Activated CD4-positive, alpha-beta T cell treated with anti-CD3 and anti-CD28 coated beads for 48 hours (primary cell): ENCODE measurements at regions not wholly inside any gene's neighbourhood (a gene's known extent, or its start where the extent isn't known, plus 50 kb on each side); places are given as distances from the start of the nearest gene placed in this dataset.
"Not testable (repeated sequence)": the region's sequence is repeated elsewhere in the genome, so short reads cannot be mapped to it uniquely, and the experiment has no call there.

ENCODE experiments used
- DNase-seq: peaks from one replicate; pipeline ENCODE4 v3.0.0-alpha.2; 2020

DNA sequence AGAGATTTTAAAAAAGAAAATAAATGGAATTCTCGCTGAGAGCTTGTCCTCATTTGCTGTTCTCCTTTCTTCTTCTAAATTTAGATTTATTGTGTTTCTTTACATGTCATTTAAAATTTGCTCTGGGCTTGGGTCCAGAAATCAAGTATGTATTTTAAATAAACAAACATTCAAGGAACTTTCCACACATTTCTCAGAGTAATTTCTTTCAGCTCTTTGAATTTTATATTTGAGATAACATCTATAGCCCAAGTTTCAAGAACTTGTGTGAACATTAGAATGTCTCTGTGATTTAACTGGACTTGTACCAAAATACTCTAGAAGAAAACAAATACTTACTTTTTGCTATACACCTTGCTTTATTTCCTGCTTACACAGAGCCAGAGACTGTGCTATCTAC is 192.3 kb downstream of the TMEM200A start:
- DNase-seq: no peak

DNA sequence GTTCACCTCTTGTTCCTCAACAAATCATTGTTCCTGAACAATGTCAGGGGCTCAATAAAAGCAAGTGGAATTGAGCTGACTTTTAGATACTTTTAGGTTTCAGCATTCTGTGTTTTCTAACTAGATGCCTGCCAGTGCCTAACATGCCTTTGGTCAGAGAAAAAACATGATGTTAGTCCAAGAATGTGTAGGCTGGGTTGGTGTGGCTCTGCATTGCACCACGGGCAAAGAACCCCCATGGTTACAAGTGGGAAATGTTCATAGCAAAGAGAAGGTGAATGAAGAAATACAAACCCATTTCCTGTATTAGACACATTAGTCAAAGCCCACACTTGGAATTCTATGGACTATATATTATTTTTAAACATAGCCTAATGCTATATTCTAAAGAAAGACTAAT is 193.3 kb downstream of the TMEM200A start:
- DNase-seq: no peak

DNA sequence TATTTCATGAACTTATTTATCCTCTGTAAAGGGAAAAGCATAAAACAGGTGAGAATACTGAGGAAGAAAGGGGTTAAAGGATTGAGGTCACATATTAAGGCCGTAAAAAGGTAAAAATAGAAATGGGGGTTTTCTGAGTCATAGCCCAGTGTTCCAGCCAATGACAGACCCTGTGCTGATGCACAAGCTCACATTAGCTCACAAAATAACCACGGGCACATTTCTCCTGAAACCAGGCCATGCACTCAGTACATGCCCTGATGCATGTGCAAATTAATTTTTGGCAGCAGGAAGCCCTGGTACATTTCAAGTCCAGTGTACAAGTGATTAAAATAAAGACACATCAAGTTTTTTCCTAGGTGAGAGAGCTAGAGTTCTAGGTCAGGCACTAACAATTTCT is 194.4 kb downstream of the TMEM200A start:
- no peak for DNase-seq

DNA sequence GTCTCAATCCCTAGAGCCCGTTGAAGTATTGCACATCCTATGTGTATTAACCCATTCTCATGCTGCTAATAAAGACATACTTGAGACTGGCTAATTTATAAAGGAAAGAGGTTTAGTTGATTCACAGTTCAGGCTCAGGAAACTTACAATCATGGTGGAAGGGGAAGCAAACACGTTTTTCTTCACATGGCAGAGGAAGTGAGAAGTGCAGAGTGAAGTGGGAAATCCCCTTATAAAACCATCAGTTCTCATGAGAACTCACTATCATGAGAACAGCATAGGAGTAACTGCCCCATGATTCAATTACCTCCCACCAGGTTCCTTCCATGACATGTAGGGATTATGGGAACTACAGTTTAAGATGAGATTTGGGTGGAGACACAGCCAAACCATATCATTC is 195.3 kb downstream of the TMEM200A start:
- not testable (repeated sequence) for DNase-seq

DNA sequence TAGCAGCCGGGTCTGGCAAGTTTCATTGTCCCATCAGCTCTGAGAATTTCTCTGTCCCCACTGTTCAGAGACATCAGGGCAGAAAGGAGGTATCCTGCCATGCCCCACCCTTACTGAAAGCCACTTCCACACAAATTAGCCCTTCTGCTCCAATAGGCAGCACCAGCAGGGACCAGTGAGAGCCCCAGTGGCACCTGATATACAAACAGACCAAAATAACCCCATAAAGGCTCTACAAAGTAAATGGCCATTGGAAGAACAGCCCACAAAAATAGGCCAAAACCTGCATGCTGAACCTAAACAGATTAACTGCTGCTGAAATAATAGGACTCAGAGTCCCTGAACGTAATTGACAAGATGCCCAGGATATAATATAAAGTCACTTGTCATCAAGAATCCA is 199.9 kb downstream of the TMEM200A start:
- no peak for DNase-seq

DNA sequence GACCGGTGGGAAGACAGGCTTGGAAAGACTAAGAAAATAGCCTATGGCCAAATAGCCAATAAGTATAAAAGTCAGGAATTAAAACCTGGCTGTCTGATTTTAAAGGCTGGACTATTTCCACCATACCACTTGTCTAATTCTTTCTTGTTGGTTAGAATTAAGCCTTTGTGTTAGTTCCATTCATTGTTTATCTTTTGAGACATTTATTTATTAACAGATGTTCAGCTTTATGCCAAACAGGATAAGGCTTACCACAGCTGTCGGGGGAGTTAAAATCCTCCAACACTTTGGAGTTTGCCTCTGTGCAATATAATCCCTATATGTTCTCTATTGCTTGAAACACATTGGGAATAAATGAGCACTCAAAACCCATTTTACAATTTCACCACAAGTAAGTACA is 208.3 kb downstream of the TMEM200A start:
- DNase-seq: no peak

DNA sequence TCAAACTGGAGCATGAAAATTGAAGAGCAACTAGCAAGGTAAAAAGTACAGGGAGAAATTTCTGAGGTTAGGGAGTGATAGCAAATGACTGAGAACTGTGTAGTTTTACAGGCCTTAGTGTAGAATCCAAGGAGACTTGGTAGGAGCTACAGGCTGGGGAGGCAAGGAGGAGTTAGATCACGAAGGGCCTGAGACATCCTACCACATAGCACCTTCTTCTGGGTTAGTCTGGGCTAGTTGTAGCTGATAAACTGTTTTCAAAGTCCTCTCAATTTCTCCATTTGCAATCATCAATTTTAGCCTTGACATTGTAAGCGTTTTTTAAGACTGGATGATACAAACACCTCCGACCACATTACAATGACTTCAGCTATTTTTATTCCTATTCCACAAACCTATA is 209.7 kb downstream of the TMEM200A start:
- no peak for DNase-seq

DNA sequence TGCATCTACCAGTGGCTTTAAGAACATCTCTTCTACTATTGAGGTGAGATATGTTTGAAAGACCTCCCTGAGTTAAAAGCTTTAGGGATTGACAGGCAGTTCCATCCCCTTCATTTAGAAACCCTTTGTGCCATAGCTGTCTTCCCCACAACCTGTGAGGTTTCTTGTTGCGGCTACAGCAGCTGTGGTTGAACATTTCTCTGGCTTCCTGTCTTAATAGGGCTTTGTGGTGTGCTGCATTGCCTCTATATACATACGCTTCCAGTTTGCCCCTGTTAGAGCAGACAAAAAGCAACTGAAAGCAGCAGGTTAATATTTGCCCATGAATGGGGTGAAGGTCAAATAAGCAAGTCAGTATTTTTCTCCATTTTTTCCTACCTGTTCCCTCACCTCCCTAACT is 210.2 kb downstream of the TMEM200A start:
- peak; percentile 51 for DNase-seq

DNA sequence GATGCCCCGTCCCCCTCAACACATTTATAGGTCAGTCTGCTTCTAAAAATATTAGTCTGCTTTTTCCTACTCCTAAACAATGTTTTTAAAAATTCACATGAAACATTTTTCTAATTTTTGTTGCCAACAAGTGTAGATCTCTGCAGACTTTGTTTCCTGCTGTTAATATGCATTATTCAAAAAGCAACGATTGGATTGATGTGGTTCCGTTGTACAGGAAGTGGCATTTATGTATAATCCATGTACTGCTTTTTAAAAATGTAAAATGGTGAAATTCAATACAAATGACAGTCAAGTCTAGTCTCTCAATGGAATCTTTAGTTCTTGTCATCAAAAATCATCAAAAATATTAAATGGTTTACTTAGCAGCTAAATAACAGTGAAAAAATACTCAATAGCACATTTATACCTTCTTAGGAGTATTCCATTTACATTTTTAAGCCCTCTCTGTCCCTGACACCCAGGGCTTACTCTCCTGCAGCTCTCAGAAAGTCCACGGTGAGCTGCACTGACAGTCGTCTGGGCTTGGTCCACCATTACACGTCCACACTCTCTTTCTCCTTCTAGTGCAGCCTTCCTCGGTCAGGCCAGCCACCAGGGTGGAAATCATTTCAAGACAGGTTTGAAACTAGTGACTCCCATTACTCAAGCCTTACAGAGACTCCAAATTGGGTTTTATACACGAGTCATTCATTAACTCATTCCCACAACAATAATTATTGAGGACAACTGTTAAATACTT is 211.5 kb downstream of the TMEM200A start:
- DNase-seq: peak; percentile 12

DNA sequence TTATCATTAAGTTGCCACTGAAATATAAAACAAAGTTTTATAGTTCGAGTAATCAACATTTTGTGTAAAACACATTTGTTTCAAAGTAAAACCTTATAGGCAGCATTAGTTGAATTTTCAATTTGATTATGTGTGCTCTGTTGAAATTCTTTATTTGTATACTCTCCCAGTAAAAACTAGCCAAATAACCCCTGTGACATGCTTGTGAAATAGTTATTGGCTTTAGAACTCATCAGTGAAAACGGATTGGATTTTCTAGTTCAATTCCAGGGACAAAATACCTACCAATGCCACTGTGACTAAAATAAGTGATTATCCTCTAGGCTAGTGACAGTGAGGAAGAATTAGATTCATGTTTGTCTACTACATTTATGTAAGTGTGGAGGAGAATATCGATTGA is 212.9 kb downstream of the TMEM200A start:
- DNase-seq: no peak

DNA sequence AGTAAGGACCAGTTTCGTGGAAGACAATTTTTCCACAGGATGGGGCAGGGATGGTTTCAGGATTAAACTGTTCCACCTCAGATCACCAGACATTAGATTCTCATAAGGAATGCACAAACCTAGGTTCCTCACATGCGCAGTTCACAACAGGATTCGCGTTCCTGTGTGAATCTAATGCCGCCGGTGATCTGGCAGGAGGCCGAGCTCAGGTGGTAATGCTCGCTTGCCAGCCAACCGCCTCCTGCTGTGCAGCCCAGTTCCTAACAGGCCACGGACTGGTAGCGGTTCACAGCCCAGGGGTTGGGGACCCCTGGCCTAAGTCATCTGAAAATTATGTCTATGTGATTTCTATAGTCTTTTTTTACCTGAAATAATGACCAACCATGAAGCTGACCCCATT is 217.5 kb downstream of the TMEM200A start:
- DNase-seq: no peak

DNA sequence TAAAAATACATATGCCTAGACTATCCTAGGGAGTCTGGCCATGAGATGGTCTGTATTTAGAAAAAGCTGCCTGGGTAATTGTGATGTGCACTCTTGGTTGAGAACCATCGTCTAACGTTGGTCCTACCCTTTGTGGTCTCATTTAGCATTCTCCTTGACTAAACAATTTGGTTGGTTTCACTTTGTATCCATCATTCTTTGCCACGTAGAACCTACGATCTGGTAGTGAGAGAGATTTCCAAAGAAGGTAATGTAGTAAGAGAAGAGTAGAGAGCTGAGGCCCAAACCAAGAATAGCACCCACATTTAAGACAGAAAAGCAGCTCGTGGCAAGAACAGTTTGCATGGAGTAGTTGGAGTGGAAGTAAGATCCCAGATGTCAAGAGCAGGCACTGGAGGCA is 219.8 kb downstream of the TMEM200A start:
- DNase-seq: no peak

DNA sequence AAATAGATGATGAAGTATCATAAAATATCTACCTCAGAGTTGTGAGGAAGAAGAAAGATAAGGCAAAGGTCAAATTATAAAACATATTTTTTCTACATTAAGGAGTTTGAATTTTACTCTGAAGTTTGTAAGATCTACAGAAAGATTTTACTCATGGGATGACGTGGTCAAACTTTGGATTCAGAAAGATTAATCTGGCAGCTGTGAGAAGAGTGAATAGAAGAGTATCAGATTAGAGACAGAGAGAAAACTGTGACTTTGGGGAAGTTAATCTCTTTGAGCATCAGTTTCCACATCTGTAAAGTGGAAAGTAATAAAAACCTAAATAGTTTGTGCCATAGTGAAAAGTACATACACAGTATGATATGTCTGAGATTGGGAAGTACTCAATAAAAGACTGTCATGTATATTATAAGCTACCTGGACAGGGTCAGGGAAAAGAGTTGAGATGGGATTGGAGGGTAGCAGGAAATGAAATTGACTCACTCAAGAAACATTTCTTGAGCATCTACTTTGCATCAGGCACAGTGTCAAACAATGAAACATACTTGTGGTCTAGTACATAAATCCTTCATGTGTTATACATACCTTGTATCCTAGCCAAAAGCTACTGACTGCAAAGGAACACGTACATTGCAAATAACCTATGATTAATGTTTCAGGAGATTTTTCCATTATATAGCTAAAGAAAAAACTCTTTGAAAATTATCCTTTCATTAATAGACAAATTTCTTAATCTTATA is 222.1 kb downstream of the TMEM200A start:
- no peak for DNase-seq

DNA sequence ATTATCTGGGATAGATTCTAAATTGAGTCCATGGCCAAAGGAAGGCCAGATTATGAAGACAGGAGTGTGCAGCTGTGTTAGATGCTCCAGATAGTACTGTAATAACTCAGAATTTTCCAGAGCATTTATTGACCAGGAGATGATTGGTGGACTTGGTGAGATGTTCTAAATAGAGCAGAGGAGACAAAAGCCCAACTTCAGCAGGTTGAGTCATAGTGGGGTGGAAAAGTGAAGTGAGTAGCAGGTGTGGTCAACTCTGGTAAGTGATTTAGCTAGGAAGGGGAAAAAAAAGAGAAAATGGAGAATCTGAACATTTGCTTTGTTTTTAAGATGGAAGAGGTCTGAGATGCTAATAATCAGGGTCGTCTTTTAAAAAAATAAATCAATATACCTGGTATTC is 227.4 kb downstream of the TMEM200A start:
- no peak for DNase-seq

DNA sequence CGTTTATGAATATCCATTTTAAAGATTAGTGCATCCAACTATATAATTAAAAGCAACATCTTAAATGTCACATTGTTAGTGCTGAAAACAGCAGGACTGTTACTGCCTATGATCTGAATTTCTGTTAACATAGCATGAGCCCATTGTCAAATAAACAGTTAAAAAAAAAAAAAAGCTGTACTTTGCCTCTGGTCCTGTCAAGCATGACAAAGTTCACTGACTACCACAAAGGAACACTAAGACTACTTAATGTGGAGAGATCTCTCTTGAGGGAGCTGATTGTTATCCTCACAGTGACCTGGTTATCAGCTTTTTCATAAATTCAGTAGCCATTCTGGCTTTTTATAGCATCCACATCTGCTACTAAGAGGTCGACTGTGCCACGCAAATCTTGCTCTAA is 228.1 kb downstream of the TMEM200A start:
- DNase-seq: no peak

DNA sequence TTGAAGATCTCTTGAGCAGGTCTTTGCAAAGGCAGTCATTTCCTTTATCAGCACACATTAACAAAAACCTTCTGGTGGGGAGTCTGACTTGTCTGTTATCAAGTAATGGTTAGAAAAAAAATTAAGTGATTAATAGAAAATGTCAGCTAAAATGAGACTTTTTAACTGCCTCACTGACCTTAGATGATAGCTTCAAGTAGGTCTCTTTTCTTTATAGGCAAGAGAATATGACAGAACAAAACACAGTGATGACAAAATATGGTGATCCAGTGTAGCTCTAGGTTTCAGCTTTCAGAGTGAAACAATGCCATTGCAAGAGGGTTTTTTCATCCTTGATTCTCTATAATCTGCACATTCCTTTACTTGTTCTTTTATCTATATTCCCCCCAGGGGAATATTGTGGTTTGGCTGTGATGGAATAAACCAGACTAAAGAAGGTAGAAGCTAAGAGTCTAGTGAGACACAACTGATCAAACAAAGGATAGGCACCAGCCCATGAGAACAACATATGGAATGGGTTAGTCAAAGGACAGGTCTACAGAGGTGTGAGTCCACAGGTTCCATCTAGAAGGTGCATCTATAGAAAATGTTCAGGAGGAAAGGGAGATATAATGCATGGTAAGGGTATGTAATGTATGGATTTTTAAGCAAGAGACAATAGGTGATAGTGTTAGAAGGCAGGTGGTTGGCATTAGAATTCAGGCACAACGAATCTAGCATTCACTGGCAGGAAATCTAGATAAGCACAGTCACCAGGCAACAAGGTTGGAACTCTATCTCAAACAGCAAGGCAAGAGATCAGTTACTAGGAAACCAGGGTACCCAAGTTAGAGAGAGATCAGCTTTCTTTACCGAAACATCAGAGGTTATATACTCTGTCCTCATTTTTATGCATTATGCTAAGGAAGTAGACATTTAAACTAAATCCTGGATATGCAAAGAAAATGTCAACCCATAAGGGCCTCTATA is 228.9 kb upstream of the SMLR1 start:
- DNase-seq: no peak

DNA sequence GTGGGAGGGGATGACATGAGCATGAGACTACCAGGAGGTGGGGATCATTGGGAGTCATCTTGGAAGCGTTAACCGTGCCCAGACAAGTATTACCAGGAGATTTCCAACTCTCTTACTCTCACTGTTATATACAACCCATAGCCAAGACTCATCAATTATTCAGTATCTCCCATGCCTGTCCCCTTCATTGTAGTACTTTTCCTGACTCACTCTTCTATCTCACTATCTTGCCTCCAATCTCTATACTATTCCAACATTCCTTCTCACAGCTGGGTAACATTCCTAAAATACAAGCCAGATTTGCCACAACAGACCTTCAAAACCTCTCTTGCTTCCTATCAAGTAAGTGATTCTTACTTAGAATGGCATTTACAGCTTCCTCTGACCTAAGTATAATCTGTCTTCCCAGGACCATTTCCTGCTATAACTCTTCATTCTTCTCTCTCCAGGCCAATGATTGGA is 226.3 kb upstream of the SMLR1 start:
- no peak for DNase-seq

DNA sequence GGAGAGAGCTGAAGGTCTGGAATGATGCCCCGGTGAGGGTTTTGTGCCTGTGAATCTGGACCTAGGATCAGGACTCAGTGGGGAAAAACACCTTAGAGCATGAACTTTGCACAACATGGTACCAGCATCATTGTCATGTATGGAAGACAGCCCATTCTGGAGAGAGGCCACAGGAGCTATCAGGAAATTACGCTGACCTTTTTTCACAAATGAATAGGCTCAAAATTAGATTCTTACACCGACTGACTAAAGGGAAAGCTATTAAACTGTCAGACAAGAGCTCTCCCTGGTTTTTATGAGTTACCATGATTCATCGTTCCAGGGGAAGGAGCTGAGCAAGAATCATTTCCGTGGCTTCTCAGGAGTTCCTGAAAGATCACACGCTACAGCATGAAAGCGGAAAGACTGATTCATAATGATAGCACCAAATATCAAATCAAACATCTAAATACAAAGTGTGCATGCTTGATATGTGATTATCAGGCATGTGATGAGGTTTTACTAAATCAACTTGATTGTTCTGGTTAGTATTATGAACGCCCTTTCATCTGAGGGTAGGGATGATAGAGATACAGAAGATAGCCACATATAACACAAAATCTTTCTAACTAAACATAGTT is 224.9 kb upstream of the SMLR1 start:
- DNase-seq: peak; percentile 36

DNA sequence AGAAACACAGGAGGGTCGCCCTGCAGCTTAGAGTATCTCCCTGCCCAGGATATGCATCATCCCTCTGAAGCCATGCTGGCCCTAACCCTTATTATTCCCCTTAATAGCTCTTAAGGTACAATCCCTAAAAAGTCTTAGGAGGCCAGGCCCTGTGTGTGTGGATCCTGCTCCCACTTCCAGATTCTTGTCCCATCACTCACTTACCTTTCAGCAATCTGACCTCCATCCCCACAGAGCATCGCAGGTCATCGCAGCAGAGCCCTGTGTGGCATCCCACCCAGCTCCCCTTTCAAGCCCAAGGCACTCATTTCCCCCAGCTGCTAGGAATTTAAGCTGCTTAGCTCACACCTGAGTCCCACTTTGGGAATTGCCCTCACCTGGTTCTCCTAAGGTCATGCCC is 223.8 kb upstream of the SMLR1 start:
- no peak for DNase-seq

DNA sequence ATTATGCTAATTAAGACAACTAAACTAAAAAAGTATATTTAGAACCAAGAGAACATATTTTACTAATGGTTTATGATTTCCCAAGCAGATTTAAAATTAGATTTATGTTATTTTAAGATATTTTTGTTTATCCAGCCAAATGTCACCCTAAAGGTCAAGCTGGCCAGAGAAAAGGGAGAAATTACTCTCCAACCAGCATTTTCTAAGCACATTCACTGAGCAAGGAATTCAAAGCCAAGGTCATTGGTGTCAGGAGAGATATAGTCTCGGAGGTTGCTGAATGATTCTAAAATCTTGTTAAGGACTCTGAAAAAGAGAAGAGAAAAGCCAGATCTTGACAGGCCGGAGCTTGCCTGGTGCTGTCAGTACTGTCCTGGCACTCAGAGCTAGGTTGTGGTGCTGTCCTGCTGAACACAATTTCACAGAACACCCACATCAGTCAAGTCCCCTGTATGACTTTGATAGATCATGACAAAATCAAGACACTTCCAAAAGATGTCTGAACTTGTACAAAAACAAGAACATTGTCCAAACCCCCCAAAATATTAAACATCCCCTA is 222.3 kb upstream of the SMLR1 start:
- DNase-seq: no peak

DNA sequence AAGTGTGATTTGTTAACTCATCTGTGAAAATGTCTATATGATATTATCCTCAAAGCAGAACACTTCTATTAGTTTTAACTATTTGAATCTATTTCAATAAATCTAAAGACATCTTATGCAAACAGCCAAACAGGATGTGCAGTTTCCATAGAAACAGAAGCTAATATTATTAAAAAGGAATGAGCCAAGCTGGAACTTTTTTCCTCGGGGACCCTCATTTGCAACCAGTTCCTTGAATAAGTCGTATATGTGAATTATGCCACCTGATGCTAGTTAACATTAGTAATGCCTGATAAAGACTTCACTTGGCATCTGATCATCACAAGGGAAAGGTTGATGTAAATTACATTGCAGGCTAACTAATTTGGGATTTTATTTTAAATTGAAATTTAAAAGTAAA is 216.9 kb upstream of the SMLR1 start:
- DNase-seq: no peak

DNA sequence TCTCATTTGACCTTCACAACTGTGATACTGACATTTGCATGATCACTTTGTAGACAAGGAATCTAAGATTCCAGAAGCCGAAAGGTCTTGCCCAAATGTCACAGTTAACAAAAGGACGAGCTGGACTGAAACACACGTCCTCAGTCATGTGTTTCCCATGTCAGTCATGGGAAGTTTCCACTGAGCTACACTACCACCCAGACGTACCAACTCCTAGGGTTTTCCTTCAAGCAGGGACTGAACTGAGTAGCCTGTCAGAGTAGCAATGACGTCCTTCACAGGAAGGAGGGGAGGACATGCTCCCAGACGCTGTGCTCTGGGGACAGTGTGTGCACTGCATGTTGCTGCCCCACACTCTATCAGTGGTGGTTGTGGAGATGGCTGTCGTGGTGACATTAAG is 215.8 kb upstream of the SMLR1 start:
- no peak for DNase-seq

DNA sequence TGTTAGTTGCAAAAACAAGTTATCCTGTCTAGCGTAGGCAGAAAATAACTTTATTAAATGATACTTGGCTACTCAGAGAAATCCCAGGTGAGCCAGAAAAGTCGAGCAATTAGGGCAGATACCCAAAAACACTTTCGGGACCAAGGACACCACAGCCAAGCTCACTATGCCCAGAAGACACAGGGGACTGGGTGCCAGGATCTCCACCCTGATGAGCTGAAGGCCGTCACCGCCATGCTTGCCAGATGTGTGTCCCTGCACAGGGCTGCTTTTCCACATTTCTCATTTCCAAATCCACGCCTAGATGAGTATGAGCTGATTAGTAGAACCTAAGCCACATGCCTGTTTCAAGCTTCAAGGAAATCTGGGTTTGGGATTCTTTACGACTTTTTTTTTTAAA is 214.0 kb upstream of the SMLR1 start:
- no peak for DNase-seq
